ENCODE measurements at regions not wholly inside any gene's neighbourhood (a gene's known extent, or its start where the extent isn't known, plus 50 kb on each side); places are given as distances from the start of the nearest gene placed in this dataset.

DNA sequence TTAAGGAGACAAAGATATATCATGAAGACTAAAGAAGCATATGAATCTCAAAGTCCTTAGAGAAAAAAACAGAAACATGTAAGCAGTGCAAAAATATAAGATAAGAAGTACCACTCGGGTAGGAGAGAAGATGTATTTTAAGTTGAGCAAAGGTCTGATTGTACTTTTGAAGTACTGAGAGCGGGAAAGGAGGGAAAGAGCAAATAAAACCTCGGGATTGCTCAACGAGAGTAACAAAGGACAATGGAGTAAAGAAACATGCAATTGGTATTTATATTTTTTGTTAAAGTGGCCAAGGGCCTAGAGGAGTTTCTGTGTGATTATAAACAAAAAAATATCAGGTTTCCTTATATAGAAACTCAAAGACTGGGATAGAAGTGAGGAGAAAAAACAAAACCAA is 251.9 kb downstream of the LNPK start:
- TF ChIP-seq CTCF (IDR thresholded peaks at IDR 0.05) (no peak), POLR2A (IDR thresholded peaks at IDR 0.05) (no peak)

Data from uterus (tissue), 2 donors.